CD14-positive monocyte (primary cell): ENCODE measurements at regions not wholly inside any gene's neighbourhood (a gene's known extent, or its start where the extent isn't known, plus 50 kb on each side); places are given as distances from the start of the nearest gene placed in this dataset.

ENCODE experiments used
- DNase-seq, 3 donors: peaks; one replicate each; pipeline ENCODE4 v3.0.0-alpha.2; 2011 to 2022
- H2AFZ ChIP-seq: 2 replicates; pipeline ENCODE4 v1.6.0; 2012; ENCODE audit warnings: mild to moderate bottlenecking, low read depth, low read length, inconsistent platforms; ENCODE audit not compliant: insufficient read depth, poor library complexity, severe bottlenecking
- H3K27ac ChIP-seq, 2 donors: 1 replicate in 1 of 2; 2 replicates in 1 of 2; pipeline ENCODE4 v1.5.1; 2012 to 2013; ENCODE audit warnings: low read length in 2 of 2, control low read depth in 1 of 2, inconsistent platforms in 1 of 2, low read depth in 1 of 2, mild to moderate bottlenecking in 1 of 2
- H3K27me3 ChIP-seq, 2 donors: one replicate each; pipeline versions ENCODE4 v1.6.0 to v1.6.1; 2011 to 2013; ENCODE audit warnings: low read length in 2 of 2; ENCODE audit not compliant: control insufficient read depth in 2 of 2, insufficient read depth in 2 of 2
- H3K36me3 ChIP-seq, 2 donors: replicated peaks in 1 of 2; 1 replicate in 1 of 2; 2 replicates in 1 of 2; pipeline versions ENCODE4 v1.5.1 to v1.6.1; 2012 to 2013; ENCODE audit warnings: low read length in 2 of 2, control low read depth in 1 of 2, inconsistent platforms in 1 of 2, mild to moderate bottlenecking in 1 of 2; ENCODE audit not compliant: insufficient read depth in 2 of 2, control insufficient read depth in 1 of 2
- H3K4me1 ChIP-seq, 2 donors: 1 replicate in 1 of 2; 2 replicates in 1 of 2; pipeline versions ENCODE4 v1.5.1 to v1.6.1; 2012 to 2013; ENCODE audit warnings: low read length in 2 of 2, control low read depth in 1 of 2, inconsistent platforms in 1 of 2, mild to moderate bottlenecking in 1 of 2, moderate library complexity in 1 of 2; ENCODE audit not compliant: insufficient read depth in 2 of 2, control insufficient read depth in 1 of 2
- H3K4me2 ChIP-seq: replicated peaks from 2 replicates; pipeline ENCODE3; 2012; ENCODE audit warnings: low read length, moderate library complexity, mild to moderate bottlenecking; ENCODE audit not compliant: poor library complexity, severe bottlenecking; ENCODE audit errors: extremely low read depth
- H3K4me3 ChIP-seq, 3 experiments: fragments of 200-600 bp in 1 of 3; sonication (generic) in 1 of 3; replicated peaks in 1 of 3; 1 replicate in 2 of 3; 2 replicates in 1 of 3; pipeline ENCODE4 v1.5.1; 2011 to 2013; ENCODE audit warnings: low read length in 3 of 3, mild to moderate bottlenecking in 3 of 3, control low read depth in 2 of 3, low read depth in 2 of 3, inconsistent platforms in 1 of 3, moderate library complexity in 1 of 3
- H3K79me2 ChIP-seq: 2 replicates; pipeline ENCODE4 v1.6.0; 2012; ENCODE audit warnings: mild to moderate bottlenecking, control low read depth, inconsistent platforms, low read length, moderate library complexity; ENCODE audit not compliant: insufficient read depth
- H3K9ac ChIP-seq: 2 replicates; pipeline ENCODE4 v1.6.0; 2017; ENCODE audit warnings: low read length, mild to moderate bottlenecking; ENCODE audit not compliant: insufficient read depth, poor library complexity, severe bottlenecking
- H3K9me3 ChIP-seq, 2 donors: replicated peaks in 1 of 2; 1 replicate in 1 of 2; 2 replicates in 1 of 2; pipeline versions ENCODE4 v1.5.1 to v1.6.1; 2012 to 2013; ENCODE audit warnings: low read length in 2 of 2, control low read depth in 1 of 2; ENCODE audit not compliant: control insufficient read depth in 1 of 2, insufficient read depth in 1 of 2
- H4K20me1 ChIP-seq: 2 replicates; pipeline ENCODE4 v1.6.0; 2012; ENCODE audit warnings: mild to moderate bottlenecking, low read length, control low read depth, moderate library complexity; ENCODE audit not compliant: insufficient read depth
- H3K27ac Mint-ChIP-seq, 7 donors: one replicate each; pipeline ENCODE4 v1.8.0; 2020; ENCODE audit warnings: mild to moderate bottlenecking in 7 of 7, mixed read lengths in 7 of 7, moderate library complexity in 6 of 7, inconsistent platforms in 2 of 7
- H3K27me3 Mint-ChIP-seq, 3 donors: one replicate each; pipeline ENCODE4 v1.8.0; 2021 to 2022; ENCODE audit warnings: low read depth in 3 of 3, mild to moderate bottlenecking in 3 of 3, mixed read lengths in 3 of 3, moderate library complexity in 3 of 3, inconsistent platforms in 1 of 3
- H3K36me3 Mint-ChIP-seq, 2 donors: one replicate each; pipeline ENCODE4 v1.8.0; 2020; ENCODE audit warnings: mixed read lengths in 2 of 2, inconsistent platforms in 1 of 2, mild to moderate bottlenecking in 1 of 2
- H3K4me1 Mint-ChIP-seq: one replicate; pipeline ENCODE4 v1.8.0; 2020; ENCODE audit warnings: mild to moderate bottlenecking, mixed read lengths
- H3K4me3 Mint-ChIP-seq, 2 donors: one replicate each; pipeline ENCODE4 v1.8.0; 2020; ENCODE audit warnings: mild to moderate bottlenecking in 2 of 2, mixed read lengths in 2 of 2, moderate library complexity in 1 of 2
- H3K9me3 Mint-ChIP-seq, 7 donors: one replicate each; pipeline ENCODE4 v1.8.0; 2020 to 2022; ENCODE audit warnings: mixed read lengths in 7 of 7, mild to moderate bottlenecking in 6 of 7, moderate library complexity in 6 of 7, inconsistent platforms in 2 of 7
- CTCF ChIP-seq: fragments of 200-600 bp; IDR thresholded peaks from one replicate; pipeline ENCODE4 v1.8.0; 2022; ENCODE audit warnings: antibody characterized with exemption, mild to moderate bottlenecking
- WGBS: methylation state at CpG from one replicate; pipeline ENCODE4 v1.1.5; 2013; ENCODE audit warnings: missing lambda C conversion rate; ENCODE audit not compliant: insufficient coverage; 5-methylcytosine and 5-hydroxymethylcytosine counted together
- intact Hi-C, 2 donors: fragments of 100-400 bp; cut with micrococcal nuclease; formaldehyde crosslinking; loops; one replicate each; pipeline versions ENCODE4 v1.15.0 to v1.15.1; 2023

- Histone ChIP-seq H3K79me2 (no peaks in the 10 kb centered on the region), H2AFZ (no peak overlapping the region)
- TF ChIP-seq CTCF, result no peak
Observed at GRCh38 chr3:193798051-193798450, 205.0 kb downstream of the OPA1 start.

GRCh38 chr3:193800138-193801043 is 207.4 kb downstream of the OPA1 start:
- no peaks in the 10 kb centered on the region for H3K27me3 ChIP-seq
- no peak for DNase-seq
- H3K4me3 ChIP-seq, result no peak overlapping the region
- H3K4me1 Mint-ChIP-seq, result no peaks in the 10 kb centered on the region
- no peak overlapping the region for H3K9ac ChIP-seq
- no peak overlapping the region for H3K27ac Mint-ChIP-seq
- H3K4me2 ChIP-seq, result no peak overlapping the region
- H3K36me3 Mint-ChIP-seq, result no peaks in the 10 kb centered on the region
- intact Hi-C loops, result no loop called here
- no peaks in the 10 kb centered on the region for H3K4me1 ChIP-seq
- H3K36me3 ChIP-seq, result no peaks in the 10 kb centered on the region
- no peak overlapping the region for H2AFZ ChIP-seq
- peaks cover 0 to 2% (median 0%) of the 10 kb centered on the region in 7 donors for H3K9me3 Mint-ChIP-seq
- 70% methylated on average over 7 of the region's 12 CpGs for WGBS
- no peak for TF ChIP-seq CTCF
- no peaks in the 10 kb centered on the region for H3K79me2 ChIP-seq
- H3K9me3 ChIP-seq, result no peaks in the 10 kb centered on the region
- no peak overlapping the region for H3K4me3 Mint-ChIP-seq
- H3K27ac ChIP-seq, result no peak overlapping the region
- H4K20me1 ChIP-seq, result no peaks in the 10 kb centered on the region
- peaks cover 7 to 9% (median 8%) of the 10 kb centered on the region in 3 donors for H3K27me3 Mint-ChIP-seq

More at GRCh38 chr3:193798051-193798450, 205.0 kb downstream of the OPA1 start:
- no peak overlapping the region for H3K27ac ChIP-seq
- no peaks in the 10 kb centered on the region for H3K36me3 Mint-ChIP-seq
- no peaks in the 10 kb centered on the region for H3K27me3 ChIP-seq
- H3K9me3 ChIP-seq, result no peaks in the 10 kb centered on the region
- no peak overlapping the region for H3K27ac Mint-ChIP-seq
- H3K4me3 Mint-ChIP-seq, result no peak overlapping the region
- no peak for DNase-seq
- H3K9ac ChIP-seq, result no peak overlapping the region
- H3K36me3 ChIP-seq, result no peaks in the 10 kb centered on the region
- no peak overlapping the region for H3K4me3 ChIP-seq
- peaks cover 3% of the 10 kb centered on the region for H3K4me1 Mint-ChIP-seq
- no peaks in the 10 kb centered on the region for H4K20me1 ChIP-seq
- WGBS, result 100% methylated on average over 2 of the region's 4 CpGs
- no peaks in the 10 kb centered on the region for H3K4me1 ChIP-seq
- intact Hi-C loops, result no loop called here
- H3K27me3 Mint-ChIP-seq, result peaks cover 9 to 17% (median 10%) of the 10 kb centered on the region in 3 donors
- H3K4me2 ChIP-seq, result no peak overlapping the region
- H3K9me3 Mint-ChIP-seq, result peaks cover 0 to 2% (median 0%) of the 10 kb centered on the region in 7 donors
